H1 (cell line): ENCODE measurements at regions not wholly inside any gene's neighbourhood (a gene's known extent, or its start where the extent isn't known, plus 50 kb on each side); places are given as distances from the start of the nearest gene placed in this dataset.

Experiments
- CTCF ChIA-PET: fragments of 300-600 bp; sonication (Branson Sonifier 250); formaldehyde crosslinking; loops from one replicate; lab custom pipeline; 2021; ENCODE audit not compliant: partially characterized antibody; lab: Charles Lee
- POLR2A ChIA-PET: fragments of 300-600 bp; sonication (Branson Sonifier 250); formaldehyde crosslinking; loops from one replicate; lab custom pipeline; 2021; ENCODE audit warnings: inconsistent platforms; ENCODE audit not compliant: partially characterized antibody; lab: Charles Lee
- DNase-seq, 2 experiments: peaks; one replicate each; pipeline versions ENCODE4 v3.0.0 to v3.0.0-alpha.2; 2010 to 2022; ENCODE audit warnings: low spot score in 2 of 2, low read depth in 1 of 2, mixed read lengths in 1 of 2
- FAIRE-seq: peaks from 2 replicates; lab custom pipeline; 2011; peaks lifted over from hg19 to GRCh38; lab: Jason Lieb, UNC
- H2AFZ ChIP-seq: 2 replicates; pipeline ENCODE4 v1.8.1; 2012; ENCODE audit warnings: low read length, inconsistent platforms
- H2AK5ac ChIP-seq: 2 replicates; pipeline ENCODE4 v1.6.1; 2013; ENCODE audit warnings: low read depth, low read length
- H2BK120ac ChIP-seq: replicated peaks from 2 replicates; pipeline ENCODE3; 2013; ENCODE audit warnings: low read depth, low read length, inconsistent platforms
- H2BK12ac ChIP-seq: 2 replicates; pipeline ENCODE4 v1.6.1; 2013; ENCODE audit warnings: low read depth, low read length
- H2BK15ac ChIP-seq: 2 replicates; pipeline ENCODE4 v1.6.1; 2013; ENCODE audit warnings: low read length
- H2BK20ac ChIP-seq: 2 replicates; pipeline ENCODE4 v1.6.1; 2013; ENCODE audit warnings: low read length
- H2BK5ac ChIP-seq: 2 replicates; pipeline ENCODE4 v1.6.1; 2013; ENCODE audit warnings: low read depth, low read length
- H3K14ac ChIP-seq: 2 replicates; pipeline ENCODE4 v1.6.1; 2013; ENCODE audit warnings: inconsistent platforms; ENCODE audit not compliant: insufficient read length
- H3K18ac ChIP-seq: 2 replicates; pipeline ENCODE4 v1.6.1; 2013; ENCODE audit warnings: low read length; ENCODE audit errors: extremely low read depth
- H3K23ac ChIP-seq: 2 replicates; pipeline ENCODE4 v1.6.1; 2013; ENCODE audit warnings: inconsistent platforms; ENCODE audit not compliant: insufficient read length
- H3K23me2 ChIP-seq: 2 replicates; pipeline ENCODE4 v1.6.1; 2013; ENCODE audit warnings: low read depth, low read length
- H3K27ac ChIP-seq: 2 replicates; pipeline ENCODE4 v1.6.1; 2011; ENCODE audit warnings: low read depth, low read length, inconsistent platforms
- H3K27me3 ChIP-seq, 4 experiments: replicated peaks in 1 of 4; 1 replicate in 1 of 4; 2 replicates in 3 of 4; pipeline versions ENCODE4 v1.6.1 to v1.8.1; 2011 to 2013; ENCODE audit warnings: low read length in 3 of 4, mild to moderate bottlenecking in 3 of 4, inconsistent platforms in 2 of 4, mixed read lengths in 2 of 4, moderate library complexity in 1 of 4; ENCODE audit not compliant: control insufficient read depth in 3 of 4, insufficient read depth in 3 of 4; ENCODE audit errors: extremely low read depth in 1 of 4
- H3K36me3 ChIP-seq, 4 experiments: 2 replicates each; pipeline versions ENCODE4 v1.6.1 to v1.8.1; 2011 to 2013; ENCODE audit warnings: mild to moderate bottlenecking in 4 of 4, low read length in 3 of 4, moderate library complexity in 2 of 4, control low read depth in 1 of 4, inconsistent platforms in 1 of 4; ENCODE audit not compliant: insufficient read depth in 4 of 4, control insufficient read depth in 2 of 4
- H3K4ac ChIP-seq: replicated peaks from 2 replicates; pipeline ENCODE3; 2013; ENCODE audit warnings: low read length, low read depth, mixed read lengths, inconsistent platforms; ENCODE audit not compliant: insufficient read length
- H3K4me1 ChIP-seq, 4 experiments: replicated peaks in 1 of 4; 1 replicate in 1 of 4; 2 replicates in 3 of 4; pipeline versions ENCODE4 v1.6.1 to v1.8.1; 2011 to 2013; ENCODE audit warnings: low read length in 3 of 4, inconsistent platforms in 2 of 4, mixed read lengths in 1 of 4; ENCODE audit not compliant: insufficient read depth in 4 of 4, control insufficient read depth in 3 of 4
- H3K4me2 ChIP-seq, 2 experiments: 2 replicates each; pipeline versions ENCODE4 v1.6.1 to v1.8.1; 2011 to 2013; ENCODE audit warnings: low read depth in 2 of 2, low read length in 2 of 2, control low read depth in 1 of 2, inconsistent platforms in 1 of 2, mild to moderate bottlenecking in 1 of 2; ENCODE audit not compliant: insufficient read depth in 1 of 2
- H3K4me3 ChIP-seq, 4 experiments: fragments of 200-600, 300-600 bp in 1 of 4; sonication (generic), shearing (Covaris generic), sonication (Bioruptor Twin) in 1 of 4; 2 replicates each; pipeline versions ENCODE4 v1.5.1 to v1.8.1; 2011 to 2016; ENCODE audit warnings: low read length in 4 of 4, low read depth in 3 of 4, control low read depth in 2 of 4, inconsistent platforms in 2 of 4, mild to moderate bottlenecking in 2 of 4, mixed read lengths in 1 of 4, moderate library complexity in 1 of 4; ENCODE audit not compliant: insufficient read depth in 2 of 4; ENCODE audit errors: extremely low read depth in 1 of 4
- H3K56ac ChIP-seq: replicated peaks from 2 replicates; pipeline ENCODE3; 2013; ENCODE audit warnings: low read depth, mild to moderate bottlenecking, mixed read lengths, low read length, inconsistent platforms; ENCODE audit not compliant: insufficient read length
- H3K79me1 ChIP-seq: 2 replicates; pipeline ENCODE4 v1.6.1; 2013; ENCODE audit warnings: low read depth, low read length, control low read depth
- H3K79me2 ChIP-seq, 2 experiments: 2 replicates each; pipeline versions ENCODE4 v1.6.1 to v1.8.1; 2012 to 2013; ENCODE audit warnings: low read length in 2 of 2, mild to moderate bottlenecking in 2 of 2, inconsistent platforms in 1 of 2; ENCODE audit not compliant: insufficient read depth in 2 of 2, control insufficient read depth in 1 of 2
- H3K9ac ChIP-seq, 4 experiments: replicated peaks in 1 of 4; 1 replicate in 1 of 4; 2 replicates in 3 of 4; pipeline versions ENCODE4 v1.6.1 to v1.8.1; 2011 to 2013; ENCODE audit warnings: low read depth in 3 of 4, low read length in 3 of 4, control low read depth in 2 of 4, mild to moderate bottlenecking in 2 of 4, moderate library complexity in 2 of 4, inconsistent platforms in 1 of 4; ENCODE audit errors: extremely low read depth in 1 of 4
- H3K9me3 ChIP-seq, 2 experiments: 2 replicates each; pipeline versions ENCODE4 v1.6.1 to v1.8.1; 2012 to 2013; ENCODE audit warnings: mild to moderate bottlenecking in 2 of 2, moderate library complexity in 2 of 2, control low read depth in 1 of 2, inconsistent platforms in 1 of 2, low read depth in 1 of 2, low read length in 1 of 2, mixed read lengths in 1 of 2; ENCODE audit not compliant: insufficient read depth in 2 of 2
- H4K20me1 ChIP-seq, 2 experiments: replicated peaks in 1 of 2; 2 replicates each; pipeline versions ENCODE3 to v1.8.1; 2011 to 2013; ENCODE audit warnings: inconsistent platforms in 2 of 2, low read length in 2 of 2, mild to moderate bottlenecking in 1 of 2; ENCODE audit not compliant: insufficient read depth in 2 of 2, control insufficient read depth in 1 of 2
- H4K5ac ChIP-seq: 2 replicates; pipeline ENCODE4 v1.6.1; 2013; ENCODE audit warnings: low read length, low read depth, mixed read lengths, inconsistent platforms; ENCODE audit not compliant: insufficient read length
- H4K8ac ChIP-seq: 2 replicates; pipeline ENCODE4 v1.8.0; 2013; ENCODE audit warnings: mild to moderate bottlenecking, moderate library complexity, low read length, inconsistent platforms; ENCODE audit not compliant: insufficient read depth; ENCODE audit errors: extremely low read depth
- H4K91ac ChIP-seq: replicated peaks from 2 replicates; pipeline ENCODE3; 2013; ENCODE audit warnings: low read length, mixed read lengths, inconsistent platforms; ENCODE audit not compliant: insufficient read length
- EGR1 ChIP-seq: IDR thresholded peaks from 2 replicates; pipeline ENCODE4 v1.6.1; 2011; ENCODE audit warnings: low read depth, low read length, borderline replicate concordance
- PHF8 ChIP-seq: fragments of 200-600 bp; sonication (generic); conservative IDR thresholded peaks from 2 replicates; pipeline ENCODE4 v1.7.1; 2012; ENCODE audit warnings: low read depth, mild to moderate bottlenecking, inconsistent platforms, low read length, moderate library complexity
- POLR2AphosphoS5 ChIP-seq: IDR thresholded peaks from 2 replicates; pipeline ENCODE4 v1.6.1; 2011; ENCODE audit warnings: low read depth, low read length
- RAD21 ChIP-seq, 2 experiments: IDR thresholded peaks in 1 of 2; conservative IDR thresholded peaks in 1 of 2; 2 replicates each; pipeline ENCODE4 v1.6.1; 2011; ENCODE audit warnings: low read depth in 2 of 2, low read length in 2 of 2, improper control_type of control experiment in 1 of 2, inconsistent platforms in 1 of 2, mild to moderate bottlenecking in 1 of 2, moderate library complexity in 1 of 2
- RNF2 ChIP-seq: fragments of 200-900, 300-1000 bp; sonication (generic); IDR thresholded peaks from 2 replicates; pipeline ENCODE4 v1.7.1; 2016; ENCODE audit warnings: borderline replicate concordance, low read depth, mild to moderate bottlenecking, antibody characterized with exemption, low read length; ENCODE audit not compliant: poor library complexity, severe bottlenecking; ENCODE audit errors: missing control alignments
- TBP ChIP-seq: IDR thresholded peaks from 2 replicates; pipeline ENCODE4 v1.6.1; 2011; ENCODE audit warnings: low read depth, low read length, improper control_type of control experiment
- TCF12 ChIP-seq: IDR thresholded peaks from 2 replicates; pipeline ENCODE4 v1.6.1; 2011; ENCODE audit warnings: low read depth, mild to moderate bottlenecking, low read length
- TEAD4 ChIP-seq: IDR thresholded peaks from 2 replicates; pipeline ENCODE4 v1.6.1; 2012; ENCODE audit warnings: low read depth, low read length, inconsistent platforms, mixed read lengths
- YY1 ChIP-seq: IDR thresholded peaks from 2 replicates; pipeline ENCODE4 v1.6.1; 2011; ENCODE audit warnings: low read depth, mild to moderate bottlenecking, low read length
- WGBS, 2 experiments: shearing (Covaris generic) in 1 of 2; methylation state at CpG; one replicate each; pipeline versions ENCODE4 v1.1.6 to v1.1.7; 2013 to 2015; ENCODE audit warnings: low lambda C conversion rate in 2 of 2, mixed read lengths in 2 of 2, inconsistent platforms in 1 of 2, low coverage in 1 of 2, missing lambda C conversion rate in 1 of 2; ENCODE audit not compliant: insufficient replicate concordance in 2 of 2, insufficient coverage in 1 of 2, insufficient read length in 1 of 2; ENCODE audit errors: extremely low coverage in 1 of 2, missing lambda C conversion rate in 1 of 2; 5-methylcytosine and 5-hydroxymethylcytosine counted together
- TF ChIP-seq, protein P1 (sequence below), 3 experiments: IDR thresholded peaks; 1 replicate in 2 of 3; 2 replicates in 1 of 3; pipeline versions ENCODE4 v1.5.1 to v1.6.1; 2011; ENCODE audit warnings: low read length in 3 of 3, mild to moderate bottlenecking in 3 of 3, inconsistent platforms in 2 of 3, low read depth in 1 of 3, moderate library complexity in 1 of 3; ENCODE audit not compliant: insufficient read depth in 1 of 3; ENCODE audit errors: control extremely low read depth in 1 of 3

DNA sequence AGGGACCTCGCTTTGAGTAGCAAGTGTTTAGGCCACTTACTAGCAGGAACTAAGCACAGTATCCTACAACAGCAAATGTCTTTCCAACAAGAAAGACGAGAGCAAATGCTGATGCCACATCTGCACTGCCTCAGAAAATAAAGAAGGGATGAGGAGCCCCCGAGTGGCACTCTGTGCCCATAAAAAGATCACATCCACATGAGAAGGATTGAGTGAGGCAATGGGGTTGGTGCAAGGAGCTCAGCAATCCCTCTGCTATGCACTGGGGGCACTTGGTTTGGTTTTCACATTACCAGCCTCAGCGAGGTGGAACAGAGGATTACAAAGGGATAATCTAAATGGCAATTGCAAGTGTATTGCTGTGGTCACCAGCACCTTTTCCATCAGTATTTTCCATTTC, 252.8 kb upstream of the SLC7A11 start:
- Histone ChIP-seq H3K23ac (no peak overlapping the region), H2AFZ (peak overlapping the region; percentile 63; the same call in 1 of the 2 replicates), H2AK5ac (no peak overlapping the region), H3K56ac (no peak overlapping the region), H3K14ac (no peak overlapping the region), H3K4me3 (no peak overlapping the region), H3K4ac (no peak overlapping the region), H3K18ac (no peak overlapping the region), H4K8ac (no peak overlapping the region), H3K27ac (no peak overlapping the region), H3K27me3 (no peaks in the 10 kb centered on the region), H3K23me2 (no peaks in the 10 kb centered on the region), H3K9me3 (no peaks in the 10 kb centered on the region), H2BK15ac (no peak overlapping the region), H3K4me2 (no peak overlapping the region), H4K91ac (no peak overlapping the region), H3K36me3 (no peaks in the 10 kb centered on the region), H3K9ac (no peak overlapping the region), H2BK120ac (no peak overlapping the region), H2BK5ac (no peak overlapping the region), H4K5ac (no peak overlapping the region), H3K79me2 (no peaks in the 10 kb centered on the region), H2BK12ac (no peak overlapping the region), H3K4me1 (no peaks in the 10 kb centered on the region), H2BK20ac (no peak overlapping the region), H4K20me1 (no peaks in the 10 kb centered on the region), H3K79me1 (no peaks in the 10 kb centered on the region)
- FAIRE-seq (peak; percentile 78), DNase-seq (peak; percentile 51 to 56)
- ChIA-PET CTCF (interaction anchor here (0.6 to 3.4 kb wide), 22 partner anchors 10 to 675 kb away, joined by 3 to 12 read pairs (median 4); no protein-coding TSS in a partner anchor), POLR2A (interaction anchor here (0.5 to 1.0 kb wide), 2 partner anchors 253 to 511 kb away, joined by 3 to 4 read pairs; partner anchors contain the start of gene SLC7A11)
- 44% methylated on average over 4 of the region's 4 CpGs; no CpG with 5 or more reads in 1 of the 2 experiments for WGBS, 2 experiments
- TF ChIP-seq RNF2, result no peak
- no peak for TF ChIP-seq TBP
- 0 out of 2 replicates have a peak, but pooled peaks have one; percentile 31 for TF ChIP-seq TEAD4
- TF ChIP-seq RAD21 (IDR thresholded peaks at IDR 0.05 in 1 of 2, conservative IDR thresholded peaks at IDR 0.05 in 1 of 2; ENCODE audit: low read depth in 2 of 2, low read length in 2 of 2), result peak; percentile 82 to 85
- no peak for TF ChIP-seq PHF8
- TF ChIP-seq POLR2AphosphoS5, result no peak
- TF ChIP-seq, protein P1, sequence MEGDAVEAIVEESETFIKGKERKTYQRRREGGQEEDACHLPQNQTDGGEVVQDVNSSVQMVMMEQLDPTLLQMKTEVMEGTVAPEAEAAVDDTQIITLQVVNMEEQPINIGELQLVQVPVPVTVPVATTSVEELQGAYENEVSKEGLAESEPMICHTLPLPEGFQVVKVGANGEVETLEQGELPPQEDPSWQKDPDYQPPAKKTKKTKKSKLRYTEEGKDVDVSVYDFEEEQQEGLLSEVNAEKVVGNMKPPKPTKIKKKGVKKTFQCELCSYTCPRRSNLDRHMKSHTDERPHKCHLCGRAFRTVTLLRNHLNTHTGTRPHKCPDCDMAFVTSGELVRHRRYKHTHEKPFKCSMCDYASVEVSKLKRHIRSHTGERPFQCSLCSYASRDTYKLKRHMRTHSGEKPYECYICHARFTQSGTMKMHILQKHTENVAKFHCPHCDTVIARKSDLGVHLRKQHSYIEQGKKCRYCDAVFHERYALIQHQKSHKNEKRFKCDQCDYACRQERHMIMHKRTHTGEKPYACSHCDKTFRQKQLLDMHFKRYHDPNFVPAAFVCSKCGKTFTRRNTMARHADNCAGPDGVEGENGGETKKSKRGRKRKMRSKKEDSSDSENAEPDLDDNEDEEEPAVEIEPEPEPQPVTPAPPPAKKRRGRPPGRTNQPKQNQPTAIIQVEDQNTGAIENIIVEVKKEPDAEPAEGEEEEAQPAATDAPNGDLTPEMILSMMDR (IDR thresholded peaks at IDR 0.05; ENCODE audit: control extremely low read depth in 1 of 3, insufficient read depth in 1 of 3, low read depth in 1 of 3, low read length in 3 of 3), result peak; percentile 38 to 70 (median 69)
- no peak for TF ChIP-seq EGR1
- no peak for TF ChIP-seq TCF12
- no peak for TF ChIP-seq YY1
